ENCODE measurements at regions not wholly inside any gene's neighbourhood (a gene's known extent, or its start where the extent isn't known, plus 50 kb on each side); places are given as distances from the start of the nearest gene placed in this dataset.

DNA sequence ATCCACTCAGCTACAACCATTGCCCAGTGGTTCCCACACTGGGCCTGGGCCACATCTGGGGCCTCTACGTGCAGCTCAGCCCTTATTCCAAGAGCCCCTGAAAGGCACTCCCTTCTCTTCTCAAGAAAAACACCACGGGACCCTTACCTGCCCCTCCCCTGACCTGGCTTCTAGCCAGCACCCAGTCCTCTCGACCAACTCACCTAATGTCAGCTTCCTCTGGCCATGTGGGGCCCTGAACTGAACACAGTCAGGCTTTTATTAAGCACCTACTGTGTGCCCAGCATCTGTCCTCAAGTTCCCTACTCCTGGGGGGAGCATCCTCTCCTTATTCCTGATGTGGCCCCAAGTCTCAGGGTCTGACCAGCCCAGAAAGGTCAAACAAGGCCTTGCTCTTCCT lies 208.4 kb downstream of the MATN1 start:
- H3K27me3 ChIP-seq (ENCODE audit: control insufficient read depth, insufficient read depth, low read length) = no peaks in the 10 kb centered on the region
- H3K4me1 ChIP-seq (ENCODE audit: control insufficient read depth, insufficient read depth, low read length) = no peaks in the 10 kb centered on the region
- H3K27ac ChIP-seq (ENCODE audit: low read length) = no peak overlapping the region
- no peaks in the 10 kb centered on the region for H3K9me3 ChIP-seq (ENCODE audit: control insufficient read depth, insufficient read depth, low read length)
- no CpG with 5 or more reads among the region's 3 CpGs for WGBS (ENCODE audit: insufficient coverage, insufficient read length)
- no peak for DNase-seq (ENCODE audit: low read depth, low spot score)
- no peak overlapping the region for H3K4me3 ChIP-seq (ENCODE audit: low read length)
- H3K36me3 ChIP-seq (ENCODE audit: control insufficient read depth, insufficient read depth, low read length) = no peaks in the 10 kb centered on the region

DNA sequence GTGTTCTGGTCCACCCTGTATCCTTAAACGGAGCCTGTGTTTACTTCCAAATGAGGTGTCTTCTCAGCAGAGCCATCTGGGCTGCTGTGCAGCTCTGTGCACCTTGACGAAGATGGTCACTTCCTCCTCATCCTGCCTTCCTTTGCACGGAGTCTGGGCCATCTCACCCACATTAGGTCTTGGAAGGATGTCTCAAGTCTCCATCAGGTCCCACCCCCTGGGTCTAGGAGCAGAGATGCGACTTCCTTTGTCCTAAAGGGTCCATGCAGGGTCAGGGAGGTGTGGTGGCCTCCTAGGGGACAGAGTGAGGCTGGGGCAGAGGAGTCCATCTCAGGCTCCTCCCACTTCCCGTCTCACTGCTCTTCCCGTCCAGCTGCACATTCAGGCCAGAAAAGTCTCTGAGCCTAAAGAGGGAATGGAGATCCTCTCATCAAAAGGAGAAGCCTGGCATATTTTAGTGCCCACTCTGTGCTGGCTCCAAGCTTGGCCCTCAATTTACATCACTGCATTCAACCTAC lies 209.2 kb downstream of the MATN1 start:
- Histone ChIP-seq H3K4me1 (ENCODE audit: control insufficient read depth, insufficient read depth, low read length) (no peaks in the 10 kb centered on the region), H3K4me3 (ENCODE audit: low read length) (no peak overlapping the region), H3K27me3 (ENCODE audit: control insufficient read depth, insufficient read depth, low read length) (no peaks in the 10 kb centered on the region), H3K9me3 (ENCODE audit: control insufficient read depth, insufficient read depth, low read length) (no peaks in the 10 kb centered on the region), H3K36me3 (ENCODE audit: control insufficient read depth, insufficient read depth, low read length) (no peaks in the 10 kb centered on the region), H3K27ac (ENCODE audit: low read length) (no peak overlapping the region)
- WGBS (ENCODE audit: insufficient coverage, insufficient read length) = no CpG with 5 or more reads among the region's 6 CpGs
- no peak for DNase-seq (ENCODE audit: low read depth, low spot score)

DNA sequence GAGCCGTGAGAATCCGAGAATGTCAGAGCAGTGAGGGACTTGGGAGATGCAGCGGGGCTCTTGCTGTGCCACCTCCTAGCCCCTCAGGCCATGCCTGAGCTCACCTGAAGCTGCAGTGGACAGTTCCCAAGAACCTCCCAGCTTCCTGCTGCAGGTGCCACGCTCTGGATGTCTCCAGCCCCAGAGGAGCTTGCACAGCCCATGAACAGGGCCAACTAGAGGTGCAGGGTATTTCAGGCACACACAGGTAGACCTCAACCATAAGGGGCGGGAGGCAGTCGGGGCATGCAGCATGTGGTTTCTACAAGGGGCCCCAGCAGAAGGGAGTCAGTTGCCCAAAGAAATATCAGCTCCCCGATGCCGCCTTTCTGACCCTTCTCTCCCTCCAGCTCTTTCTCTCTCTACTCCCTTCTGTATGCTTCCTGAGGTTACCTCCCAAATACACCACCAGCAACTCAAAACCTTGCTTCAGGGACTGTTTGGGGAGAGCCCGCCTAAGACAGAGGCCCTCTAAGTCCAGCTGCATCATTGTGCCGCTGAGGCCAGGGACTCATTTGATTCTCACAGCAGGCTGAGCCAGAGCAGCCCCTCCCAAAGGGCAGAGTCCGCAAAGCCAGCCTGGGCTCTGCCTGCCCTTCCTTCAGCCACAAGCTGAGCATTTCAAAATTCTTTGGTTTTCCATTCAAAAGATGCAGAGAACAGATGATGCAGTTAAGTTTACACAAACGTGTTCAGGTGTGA lies 209.8 kb downstream of the MATN1 start:
- Histone ChIP-seq H3K4me3 (ENCODE audit: low read length) (no peak overlapping the region), H3K27me3 (ENCODE audit: control insufficient read depth, insufficient read depth, low read length) (no peaks in the 10 kb centered on the region), H3K9me3 (ENCODE audit: control insufficient read depth, insufficient read depth, low read length) (no peaks in the 10 kb centered on the region), H3K27ac (ENCODE audit: low read length) (no peak overlapping the region), H3K4me1 (ENCODE audit: control insufficient read depth, insufficient read depth, low read length) (no peaks in the 10 kb centered on the region), H3K36me3 (ENCODE audit: control insufficient read depth, insufficient read depth, low read length) (no peaks in the 10 kb centered on the region)
- WGBS (ENCODE audit: insufficient coverage, insufficient read length) = no CpG with 5 or more reads among the region's 12 CpGs
- no peak for DNase-seq (ENCODE audit: low read depth, low spot score)

DNA sequence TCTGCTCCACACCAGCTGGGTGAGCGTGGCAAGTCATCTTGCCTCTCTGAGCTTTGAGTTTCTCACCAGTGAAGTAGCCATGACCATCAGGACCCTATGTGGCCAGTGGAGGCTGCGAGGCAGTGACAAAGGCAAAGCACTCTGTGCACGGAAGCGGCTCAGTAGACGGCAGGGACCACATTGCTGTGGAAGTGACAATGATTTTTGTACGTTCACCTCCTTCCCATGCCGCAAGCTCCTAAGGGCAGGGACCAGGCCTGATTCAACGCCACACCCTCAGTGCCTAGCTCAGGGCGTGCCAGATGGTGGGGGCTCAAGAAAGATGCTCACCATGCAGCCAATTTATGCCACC lies 210.5 kb downstream of the MATN1 start:
- no peaks in the 10 kb centered on the region for H3K27me3 ChIP-seq (ENCODE audit: control insufficient read depth, insufficient read depth, low read length)
- no peaks in the 10 kb centered on the region for H3K4me1 ChIP-seq (ENCODE audit: control insufficient read depth, insufficient read depth, low read length)
- no peak overlapping the region for H3K4me3 ChIP-seq (ENCODE audit: low read length)
- no peaks in the 10 kb centered on the region for H3K9me3 ChIP-seq (ENCODE audit: control insufficient read depth, insufficient read depth, low read length)
- H3K36me3 ChIP-seq (ENCODE audit: control insufficient read depth, insufficient read depth, low read length) = no peaks in the 10 kb centered on the region
- no peak for DNase-seq (ENCODE audit: low read depth, low spot score)
- H3K27ac ChIP-seq (ENCODE audit: low read length) = no peak overlapping the region
- no CpG with 5 or more reads among the region's 9 CpGs for WGBS (ENCODE audit: insufficient coverage, insufficient read length)

DNA sequence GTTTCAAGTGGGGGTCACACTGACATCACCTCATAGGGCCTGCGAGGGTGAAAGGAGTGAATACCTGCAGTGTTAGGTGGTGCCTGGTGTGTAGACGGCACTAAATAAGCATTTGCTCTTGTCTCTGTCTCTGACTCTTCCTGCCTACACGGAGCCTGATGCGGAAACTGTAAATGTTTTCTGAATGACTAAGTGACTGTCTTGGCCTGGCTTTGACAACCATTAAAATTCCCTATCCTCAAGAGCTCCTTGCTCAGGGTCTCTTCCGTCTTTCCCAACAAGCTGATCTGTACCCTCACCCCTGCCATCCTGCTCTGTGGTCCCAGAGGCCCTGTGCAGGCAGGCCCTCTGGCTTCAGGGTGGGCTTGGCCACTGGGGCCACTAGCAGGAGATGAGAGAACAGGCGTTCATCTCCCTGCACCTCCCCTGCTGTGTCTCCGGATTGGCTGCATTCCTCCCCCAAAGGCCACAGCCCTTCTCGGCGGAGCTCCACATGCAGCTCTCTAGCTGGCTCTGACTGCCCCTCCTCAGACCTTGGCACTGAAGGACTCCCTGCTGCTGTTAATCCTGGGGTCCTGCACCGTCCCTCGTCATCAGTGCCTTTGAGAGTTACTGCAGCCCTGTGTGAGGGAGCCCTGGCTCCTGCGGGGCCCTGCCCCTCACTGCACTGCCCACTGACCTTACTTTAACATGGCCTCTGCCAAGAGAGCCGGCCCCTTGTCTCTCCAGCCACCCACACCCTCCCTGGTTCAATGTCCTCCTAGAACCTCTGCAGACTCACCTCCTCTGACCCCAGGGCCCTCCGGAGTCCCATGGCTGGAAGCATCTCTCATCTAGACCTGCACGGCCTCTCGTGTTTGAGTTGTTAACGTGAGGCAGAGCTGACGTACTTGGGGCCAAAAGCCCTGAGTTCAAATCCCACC lies 211.1 kb downstream of the MATN1 start:
- no peaks in the 10 kb centered on the region for H3K4me1 ChIP-seq (ENCODE audit: control insufficient read depth, insufficient read depth, low read length)
- DNase-seq (ENCODE audit: low read depth, low spot score) = no peak
- WGBS (ENCODE audit: insufficient coverage, insufficient read length) = no CpG with 5 or more reads among the region's 18 CpGs
- no peaks in the 10 kb centered on the region for H3K27me3 ChIP-seq (ENCODE audit: control insufficient read depth, insufficient read depth, low read length)
- H3K4me3 ChIP-seq (ENCODE audit: low read length) = no peak overlapping the region
- no peaks in the 10 kb centered on the region for H3K9me3 ChIP-seq (ENCODE audit: control insufficient read depth, insufficient read depth, low read length)
- H3K27ac ChIP-seq (ENCODE audit: low read length) = no peak overlapping the region
- H3K36me3 ChIP-seq (ENCODE audit: control insufficient read depth, insufficient read depth, low read length) = no peaks in the 10 kb centered on the region

DNA sequence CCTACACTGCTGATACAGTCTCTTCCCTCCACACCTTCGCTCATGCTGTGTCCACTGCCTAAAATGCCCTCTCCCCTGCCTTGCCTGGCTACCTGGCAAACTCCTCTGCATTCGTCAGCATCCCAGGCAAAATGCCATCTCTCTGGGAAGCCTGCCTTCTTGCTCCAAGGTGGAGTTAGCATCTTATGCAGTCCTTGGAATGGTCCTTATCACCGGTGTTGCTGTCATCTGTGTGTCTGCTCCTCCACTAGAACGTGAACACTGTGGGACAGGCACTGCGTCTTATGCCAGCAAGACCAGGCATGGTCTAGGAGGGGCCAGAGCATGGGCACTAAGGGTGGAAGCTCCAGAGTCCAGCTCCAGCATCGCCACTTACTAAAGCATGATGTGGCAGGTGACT lies 211.8 kb downstream of the MATN1 start:
- DNase-seq (ENCODE audit: low read depth, low spot score) = no peak
- no peak overlapping the region for H3K4me3 ChIP-seq (ENCODE audit: low read length)
- no peaks in the 10 kb centered on the region for H3K9me3 ChIP-seq (ENCODE audit: control insufficient read depth, insufficient read depth, low read length)
- no peak overlapping the region for H3K27ac ChIP-seq (ENCODE audit: low read length)
- no CpG with 5 or more reads among the region's 6 CpGs for whole genome bisulfite sequencing (ENCODE audit: insufficient coverage, insufficient read length)
- no peaks in the 10 kb centered on the region for H3K27me3 ChIP-seq (ENCODE audit: control insufficient read depth, insufficient read depth, low read length)
- H3K36me3 ChIP-seq (ENCODE audit: control insufficient read depth, insufficient read depth, low read length) = no peaks in the 10 kb centered on the region
- no peaks in the 10 kb centered on the region for H3K4me1 ChIP-seq (ENCODE audit: control insufficient read depth, insufficient read depth, low read length)

DNA sequence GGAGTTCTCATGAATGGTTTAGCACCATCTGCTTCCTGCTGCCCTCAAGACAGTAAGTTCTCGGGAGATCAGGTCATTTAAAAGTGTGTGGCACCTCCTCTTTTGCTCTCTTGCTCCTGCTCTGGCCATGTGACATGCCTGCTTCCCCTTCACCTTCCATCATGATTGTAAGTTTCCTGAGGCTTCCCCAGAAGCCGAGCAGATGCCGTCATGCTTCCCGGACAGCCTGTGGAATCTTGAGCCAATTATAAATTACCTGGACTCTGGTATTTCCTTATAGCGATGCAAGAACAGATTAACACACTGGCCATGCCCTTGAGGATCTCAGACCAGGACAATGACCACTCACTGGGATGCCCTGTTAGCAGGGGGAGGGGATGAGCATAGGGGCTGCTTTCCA lies 212.3 kb downstream of the MATN1 start:
- WGBS (ENCODE audit: insufficient coverage, insufficient read length) = no CpG with 5 or more reads among the region's 5 CpGs
- Histone ChIP-seq H3K27me3 (ENCODE audit: control insufficient read depth, insufficient read depth, low read length) (no peaks in the 10 kb centered on the region), H3K9me3 (ENCODE audit: control insufficient read depth, insufficient read depth, low read length) (no peaks in the 10 kb centered on the region), H3K4me1 (ENCODE audit: control insufficient read depth, insufficient read depth, low read length) (no peaks in the 10 kb centered on the region), H3K36me3 (ENCODE audit: control insufficient read depth, insufficient read depth, low read length) (no peaks in the 10 kb centered on the region), H3K27ac (ENCODE audit: low read length) (no peak overlapping the region), H3K4me3 (ENCODE audit: low read length) (no peak overlapping the region)
- no peak for DNase-seq (ENCODE audit: low read depth, low spot score)

DNA sequence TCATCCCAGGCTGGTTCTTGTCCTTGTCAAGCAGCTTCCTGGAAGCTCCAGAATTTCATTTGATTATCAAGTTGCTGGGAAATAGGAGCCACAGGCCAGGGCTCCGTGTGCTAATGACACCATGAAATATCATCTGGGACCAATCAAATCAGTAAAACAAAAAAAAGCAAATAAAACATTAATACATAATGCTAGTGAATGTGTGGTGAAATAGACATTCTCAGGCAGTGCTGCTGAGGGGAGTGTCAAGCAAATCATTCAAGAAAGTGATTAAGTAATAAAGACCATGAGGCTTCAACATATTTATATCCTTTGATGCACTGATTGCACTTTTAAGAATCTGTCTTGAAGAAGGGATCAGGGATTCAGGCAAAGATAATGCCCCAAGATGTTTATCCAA lies 213.7 kb downstream of the MATN1 start:
- Histone ChIP-seq H3K27me3 (ENCODE audit: control insufficient read depth, insufficient read depth, low read length) (no peaks in the 10 kb centered on the region), H3K4me3 (ENCODE audit: low read length) (no peak overlapping the region), H3K9me3 (ENCODE audit: control insufficient read depth, insufficient read depth, low read length) (no peaks in the 10 kb centered on the region), H3K4me1 (ENCODE audit: control insufficient read depth, insufficient read depth, low read length) (no peaks in the 10 kb centered on the region), H3K27ac (ENCODE audit: low read length) (no peak overlapping the region), H3K36me3 (ENCODE audit: control insufficient read depth, insufficient read depth, low read length) (no peaks in the 10 kb centered on the region)
- no CpG with 5 or more reads among the region's 1 CpG for WGBS (ENCODE audit: insufficient coverage, insufficient read length)
- DNase-seq (ENCODE audit: low read depth, low spot score) = no peak

DNA sequence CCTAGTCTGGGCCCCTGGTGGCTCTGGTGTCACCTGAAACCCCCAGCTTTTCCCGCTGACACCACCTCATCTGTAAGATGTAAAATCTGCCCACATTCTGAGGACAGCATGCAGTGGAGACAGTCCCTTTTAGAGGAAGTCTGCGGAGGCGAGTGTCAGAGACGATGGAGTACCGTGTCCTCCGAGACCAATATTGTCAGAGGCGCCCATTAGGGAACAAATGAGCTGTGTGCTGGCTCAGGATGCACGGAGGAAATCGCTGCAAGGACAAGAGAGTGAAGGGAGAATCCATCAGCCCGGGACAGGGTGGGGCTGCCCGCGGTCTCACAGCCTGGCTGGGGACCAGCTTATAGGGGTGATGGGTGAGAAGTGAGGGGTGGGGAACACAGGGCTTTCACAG lies 214.8 kb downstream of the MATN1 start:
- Histone ChIP-seq H3K36me3 (ENCODE audit: control insufficient read depth, insufficient read depth, low read length) (no peaks in the 10 kb centered on the region), H3K4me3 (ENCODE audit: low read length) (no peak overlapping the region), H3K27me3 (ENCODE audit: control insufficient read depth, insufficient read depth, low read length) (no peaks in the 10 kb centered on the region), H3K27ac (ENCODE audit: low read length) (no peak overlapping the region), H3K4me1 (ENCODE audit: control insufficient read depth, insufficient read depth, low read length) (no peaks in the 10 kb centered on the region), H3K9me3 (ENCODE audit: control insufficient read depth, insufficient read depth, low read length) (no peaks in the 10 kb centered on the region)
- no peak for DNase-seq (ENCODE audit: low read depth, low spot score)
- WGBS (ENCODE audit: insufficient coverage, insufficient read length) = no CpG with 5 or more reads among the region's 12 CpGs

DNA sequence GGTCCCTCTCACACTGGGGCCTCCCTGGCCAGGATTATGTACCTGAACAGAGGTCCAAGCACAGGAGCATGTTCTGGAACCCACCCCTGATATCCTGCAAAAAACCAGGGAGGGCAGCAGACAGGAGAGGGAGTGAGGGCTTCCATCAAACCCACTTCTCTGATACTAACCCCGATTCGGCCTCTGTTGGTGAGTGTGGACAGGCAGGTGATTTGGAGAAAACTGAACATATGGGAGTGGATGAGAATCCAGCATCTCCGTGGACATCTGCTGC lies 215.3 kb downstream of the MATN1 start:
- H3K9me3 ChIP-seq (ENCODE audit: control insufficient read depth, insufficient read depth, low read length) = no peaks in the 10 kb centered on the region
- WGBS (ENCODE audit: insufficient coverage, insufficient read length) = no CpG with 5 or more reads among the region's 3 CpGs
- no peaks in the 10 kb centered on the region for H3K4me1 ChIP-seq (ENCODE audit: control insufficient read depth, insufficient read depth, low read length)
- no peak overlapping the region for H3K4me3 ChIP-seq (ENCODE audit: low read length)
- no peak overlapping the region for H3K27ac ChIP-seq (ENCODE audit: low read length)
- H3K27me3 ChIP-seq (ENCODE audit: control insufficient read depth, insufficient read depth, low read length) = no peaks in the 10 kb centered on the region
- H3K36me3 ChIP-seq (ENCODE audit: control insufficient read depth, insufficient read depth, low read length) = no peaks in the 10 kb centered on the region
- DNase-seq (ENCODE audit: low read depth, low spot score) = no peak
